IPS DF 19.7 (cell line): ENCODE measurements at regions not wholly inside any gene's neighbourhood (a gene's known extent, or its start where the extent isn't known, plus 50 kb on each side); places are given as distances from the start of the nearest gene placed in this dataset.

Experiments
- DNase-seq: peaks from one replicate; pipeline ENCODE4 v3.0.0-alpha.2; 2013; ENCODE audit warnings: low read depth, low spot score

DNA sequence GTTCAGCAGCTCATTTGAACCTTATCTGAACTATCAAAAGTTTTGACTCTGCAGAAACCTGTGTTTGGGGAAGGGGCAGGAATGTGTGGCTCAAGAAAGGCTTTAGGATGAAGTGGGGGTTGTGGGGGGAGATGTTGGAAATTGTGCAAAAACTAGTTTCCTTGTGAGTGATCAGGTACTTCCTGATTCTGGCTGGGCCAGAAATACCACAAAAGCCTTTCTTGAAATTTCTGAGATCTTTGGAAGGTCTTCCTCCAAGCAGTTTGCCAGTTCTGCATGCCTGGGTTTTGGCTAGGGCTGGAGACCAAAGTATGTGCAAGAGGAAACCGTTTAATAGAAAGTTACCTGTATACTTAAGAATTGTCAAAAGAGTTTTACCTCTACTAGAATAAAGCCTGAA, 116.6 kb downstream of the BMP2 start:
- no peak for DNase-seq

DNA sequence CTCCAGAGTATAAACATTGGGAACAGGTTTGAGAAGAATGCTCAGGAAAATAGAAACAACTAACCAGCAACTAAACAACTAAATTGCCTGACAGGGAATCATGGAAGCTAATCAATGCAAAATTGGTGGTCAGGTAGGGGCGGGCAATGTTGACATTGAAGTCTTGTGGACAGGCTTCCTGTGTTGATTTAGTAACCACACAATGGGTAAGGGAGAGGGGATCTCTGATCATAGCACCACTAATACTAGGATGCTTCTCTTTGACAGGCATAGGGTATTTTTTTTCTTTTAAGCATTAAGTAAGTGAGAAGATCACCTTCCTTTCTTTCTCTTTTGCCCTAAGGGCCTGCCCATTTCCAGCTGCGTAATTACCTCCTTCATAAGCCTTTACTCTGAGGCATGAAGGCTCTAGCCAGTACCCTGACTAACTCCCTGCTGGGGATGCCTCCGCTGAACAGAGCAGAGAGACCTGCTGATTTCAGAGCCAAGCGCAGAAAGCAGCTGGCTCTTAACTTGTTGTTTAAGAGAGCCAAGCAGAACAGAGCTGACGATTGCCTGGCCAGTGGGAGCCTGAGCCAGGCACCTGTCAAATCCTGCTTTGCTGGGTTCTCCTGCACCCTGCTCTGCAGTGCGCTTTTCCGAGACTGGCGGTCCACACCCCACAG, 118.7 kb downstream of the BMP2 start:
- no peak for DNase-seq

- DNase-seq, result no peak
Measured at GRCh38 chr20:6887966-6888365, 120.5 kb downstream of the BMP2 start.

DNA sequence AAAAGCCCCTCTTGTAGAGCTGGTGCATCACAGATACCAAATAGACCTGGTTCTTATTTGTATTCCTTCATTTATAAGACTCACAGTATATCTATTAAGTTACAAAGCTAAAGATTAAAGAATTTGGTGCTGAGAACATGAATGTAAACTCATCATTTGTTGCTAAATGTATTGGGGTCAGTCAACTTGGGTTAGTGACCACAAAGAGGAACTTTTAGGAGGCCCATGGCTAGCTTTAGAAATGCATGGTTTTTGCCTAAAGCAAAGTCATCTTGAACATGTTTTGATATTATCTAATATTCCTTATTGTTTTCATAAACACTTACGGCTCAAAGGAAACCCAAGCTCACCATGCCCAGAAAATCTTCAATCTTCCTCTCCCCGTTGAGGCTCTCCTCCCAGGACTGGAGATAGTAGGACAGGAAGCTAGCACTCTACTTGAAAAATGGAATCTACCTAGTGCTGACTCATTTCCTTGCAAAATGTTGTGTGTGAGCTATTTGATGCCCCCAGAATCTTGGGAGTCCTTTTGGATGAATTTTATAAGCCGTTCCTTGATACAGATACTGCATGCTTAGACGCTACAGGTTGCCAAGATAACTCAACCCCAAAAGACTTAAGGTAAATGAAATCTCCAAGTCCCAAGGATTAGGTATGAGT, 121.4 kb downstream of the BMP2 start:
- DNase-seq, result no peak

GRCh38 chr20:6892724-6893123, 125.2 kb downstream of the BMP2 start:
- DNase-seq, result no peak

DNA sequence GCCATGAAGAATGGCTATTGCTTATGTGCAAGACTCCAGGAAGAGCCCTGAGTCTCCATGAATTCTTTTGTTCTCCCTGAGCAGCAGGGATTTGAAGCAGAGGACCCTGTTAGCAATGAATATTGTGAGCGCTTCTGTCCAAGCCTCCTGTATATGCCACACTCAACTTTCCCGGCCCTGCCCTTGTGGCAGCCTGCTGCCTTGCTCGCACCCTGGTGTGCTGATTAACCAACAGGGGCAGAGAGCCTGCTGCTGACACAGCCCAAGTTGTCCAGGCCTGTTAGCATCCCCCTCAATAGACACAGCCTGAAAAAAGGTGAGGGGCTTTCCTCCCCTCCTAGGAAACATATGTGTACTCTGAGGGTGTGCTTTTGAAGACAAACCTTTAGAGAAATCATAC, 131.4 kb downstream of the BMP2 start:
- no peak for DNase-seq

DNA sequence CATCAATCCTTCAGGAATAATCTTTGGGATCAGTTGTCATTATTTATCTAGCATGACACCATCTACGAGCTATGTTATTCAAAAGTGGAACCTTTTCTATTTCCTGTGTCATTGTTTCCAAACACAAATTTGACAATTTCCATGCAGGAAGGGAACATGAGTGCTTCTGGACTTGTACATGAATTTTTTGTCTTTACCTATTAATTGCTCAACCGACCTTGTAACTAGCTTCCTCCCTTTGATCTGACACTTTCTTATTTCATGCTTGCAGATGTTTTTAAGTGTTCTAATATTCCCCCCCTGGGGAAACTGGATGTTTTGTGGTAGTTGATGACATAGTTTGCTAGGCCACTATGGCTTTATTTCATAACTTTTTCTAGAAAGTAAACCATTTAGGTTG, 139.4 kb downstream of the BMP2 start:
- DNase-seq, result no peak

GRCh38 chr20:6908673-6909072, 141.2 kb downstream of the BMP2 start:
- peak; percentile 78 for DNase-seq

GRCh38 chr20:6909608-6910007, 142.1 kb downstream of the BMP2 start:
- no peak for DNase-seq

DNA sequence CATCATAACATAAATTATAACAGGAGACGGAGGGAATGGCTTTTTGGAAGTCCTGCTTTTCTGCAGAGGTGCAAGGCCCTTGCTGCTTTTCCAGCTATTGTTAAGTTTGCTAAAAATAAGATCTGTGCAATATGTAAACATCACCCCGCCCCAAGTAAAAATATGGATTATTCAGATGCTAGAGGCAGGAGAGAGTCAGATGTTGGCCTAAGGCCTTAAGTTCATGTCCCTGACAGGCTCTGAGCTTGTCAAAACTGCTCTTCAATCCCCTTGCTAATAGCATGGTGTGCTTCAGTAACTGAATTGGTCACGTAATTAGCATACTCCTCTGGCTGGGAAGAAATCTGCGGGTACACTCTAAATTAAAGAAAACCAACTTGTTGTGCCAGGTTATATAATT, 147.5 kb downstream of the BMP2 start:
- no peak for DNase-seq

- DNase-seq, result no peak
Measured at GRCh38 chr20:6916938-6917337, 149.5 kb downstream of the BMP2 start.

DNA sequence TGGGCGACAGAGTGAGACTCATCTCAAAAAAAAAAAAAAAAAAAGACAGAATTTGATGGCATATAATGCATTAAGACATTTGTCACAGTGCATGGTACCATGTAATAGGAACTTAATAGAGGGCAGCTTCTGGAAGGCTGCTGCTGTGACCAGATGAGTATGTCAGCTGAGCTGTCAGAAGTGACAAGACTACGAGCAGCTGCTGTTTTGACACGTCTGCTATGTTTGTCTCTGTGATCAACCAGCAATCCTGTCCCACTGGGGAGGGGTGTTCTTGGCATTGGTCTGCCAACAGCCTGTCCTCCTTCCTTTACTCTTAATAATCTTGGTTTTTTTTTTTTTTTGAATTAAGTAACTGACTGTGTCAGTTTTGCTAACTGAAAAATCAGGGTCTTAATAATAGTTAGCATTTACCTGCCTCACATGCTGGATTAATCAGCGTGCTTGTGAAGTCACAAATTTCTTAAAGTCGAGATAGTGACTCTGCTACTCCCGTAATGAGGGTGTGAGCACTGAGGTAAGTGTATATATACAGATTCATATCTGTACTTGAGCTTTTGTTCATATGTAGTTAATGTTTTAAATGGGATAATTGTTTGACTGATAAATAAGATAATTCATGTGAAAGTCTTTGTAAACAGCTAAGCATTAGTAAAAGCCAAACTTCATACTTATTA, 152.4 kb downstream of the BMP2 start:
- DNase-seq, result no peak

DNA sequence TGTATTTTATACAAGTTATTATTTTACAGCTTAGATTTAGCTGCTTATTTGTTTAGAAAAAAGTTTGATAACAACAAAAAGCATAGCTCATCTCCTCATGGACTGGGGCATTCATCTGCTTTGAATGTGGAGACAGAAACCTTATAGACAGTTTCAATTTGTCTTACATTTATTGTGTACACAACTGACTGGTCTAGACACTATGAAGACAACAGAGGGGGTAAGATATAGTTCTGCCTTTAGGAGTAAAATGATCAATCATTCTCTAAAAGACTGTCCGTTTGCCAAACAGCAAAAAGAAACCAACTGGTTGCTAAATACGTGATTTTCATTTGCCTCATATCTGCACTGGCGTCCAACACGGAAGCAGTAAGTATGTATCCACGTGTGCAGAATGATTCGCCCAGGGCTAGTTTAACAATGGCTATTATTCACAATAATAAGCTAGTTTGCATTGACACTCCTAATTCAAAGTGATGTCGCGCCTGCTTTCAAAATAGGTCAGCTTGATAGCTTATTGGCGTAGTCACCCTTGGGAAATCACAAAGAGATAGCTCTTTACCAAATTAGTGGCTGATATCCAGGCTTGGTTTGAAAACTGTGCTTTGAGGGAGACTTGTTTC, 153.6 kb downstream of the BMP2 start:
- DNase-seq, result no peak

- no peak for DNase-seq
Measured at GRCh38 chr20:6921717-6922386, 154.4 kb downstream of the BMP2 start.

DNA sequence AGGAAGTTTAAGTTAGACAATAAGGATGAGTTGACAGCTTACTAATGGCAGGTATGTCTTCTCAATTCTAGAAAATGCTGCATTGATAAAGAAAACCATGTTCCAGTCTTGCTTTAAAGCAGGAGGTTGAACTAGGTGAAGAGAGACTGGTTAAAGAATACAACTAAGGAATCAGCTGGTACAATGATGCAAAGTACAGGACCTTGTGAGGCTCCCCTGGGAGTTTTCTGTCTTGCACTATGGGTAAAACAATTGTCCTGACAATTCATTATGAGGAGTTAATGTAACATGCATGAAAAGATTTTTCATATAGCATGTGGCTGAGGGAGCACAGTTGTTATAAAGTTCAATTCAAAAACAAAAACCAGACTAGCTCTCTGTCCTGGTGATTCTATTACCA, 157.2 kb downstream of the BMP2 start:
- no peak for DNase-seq

DNA sequence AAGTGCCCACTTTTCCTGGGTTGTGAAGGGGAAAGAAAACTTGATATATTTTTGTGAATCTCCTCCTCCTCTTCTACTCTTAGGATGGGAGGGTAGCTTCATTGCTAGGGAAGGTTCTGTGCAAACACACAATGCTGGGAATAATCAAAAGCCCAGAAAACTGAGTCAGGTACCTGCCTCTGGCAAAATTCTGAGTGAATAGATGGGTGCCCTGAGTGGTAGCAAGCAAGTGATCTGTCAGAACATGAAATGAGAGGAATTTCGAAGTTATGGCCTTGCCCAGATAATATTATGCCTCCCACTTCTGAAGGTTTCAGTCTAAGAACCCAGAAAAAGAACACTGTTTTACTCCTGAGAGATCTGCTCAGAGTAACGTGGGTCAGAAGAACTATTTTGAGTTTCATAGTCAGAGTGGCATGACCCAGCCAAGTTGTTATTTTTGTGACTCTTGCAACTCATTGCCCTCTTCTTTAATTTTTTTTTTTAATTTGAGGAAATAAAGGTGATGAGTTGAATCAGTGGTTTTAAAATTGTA, 158.3 kb downstream of the BMP2 start:
- no peak for DNase-seq

DNA sequence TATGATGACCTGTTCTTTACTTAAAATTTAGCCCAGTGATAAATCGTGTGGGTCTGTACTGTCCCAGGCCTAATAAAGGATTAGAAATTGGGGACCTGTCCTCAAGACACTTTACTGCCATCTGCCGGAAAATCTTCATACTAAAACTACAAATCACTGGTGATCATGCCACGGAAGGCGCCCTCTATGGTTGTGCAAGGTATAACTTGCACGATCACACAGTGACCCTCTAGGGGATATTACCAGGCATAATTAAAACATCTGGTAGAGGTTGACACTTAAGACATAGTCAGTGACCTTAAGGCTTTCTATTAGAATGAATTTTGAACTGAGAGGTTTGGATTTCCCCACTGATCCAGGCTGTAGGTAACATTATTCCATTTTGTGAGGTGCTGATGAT, 172.6 kb downstream of the BMP2 start:
- peak; percentile 20 for DNase-seq

DNA sequence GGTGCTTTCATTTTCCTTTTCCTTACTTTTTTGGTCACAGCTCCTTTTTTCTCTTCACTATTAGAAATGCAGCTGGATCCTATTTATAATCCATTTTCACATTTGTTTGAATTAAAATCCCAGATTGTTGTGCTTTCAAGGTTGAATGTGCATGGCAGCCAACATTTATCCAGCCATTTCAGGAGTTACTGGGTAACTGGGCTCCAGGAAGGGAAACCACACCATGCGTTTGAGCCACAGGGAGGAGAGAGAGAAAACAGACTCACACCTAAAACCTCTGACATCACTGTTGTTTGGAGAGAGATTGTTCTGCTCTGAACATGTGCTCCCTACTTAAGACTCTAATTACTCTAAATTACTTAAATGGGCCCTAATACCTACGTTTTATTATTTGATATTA, 173.4 kb downstream of the BMP2 start:
- no peak for DNase-seq

GRCh38 chr20:6941571-6941970, 174.1 kb downstream of the BMP2 start:
- DNase-seq, result no peak

- no peak for DNase-seq
Measured at GRCh38 chr20:6942266-6942665, 174.8 kb downstream of the BMP2 start.

GRCh38 chr20:6944292-6944691, 176.8 kb downstream of the BMP2 start:
- no peak for DNase-seq

GRCh38 chr20:6953611-6954010, 186.1 kb downstream of the BMP2 start:
- DNase-seq, result no peak
